Heart left ventricle (tissue), 13 donors: ENCODE measurements at regions not wholly inside any gene's neighbourhood (a gene's known extent, or its start where the extent isn't known, plus 50 kb on each side); places are given as distances from the start of the nearest gene placed in this dataset.

Source experiments
- POLR2A ChIP-seq, 2 donors: fragments of 450-650 bp; IDR thresholded peaks; one replicate each; pipeline ENCODE4 v1.6.1; 2017; ENCODE audit warnings: antibody characterized with exemption in 2 of 2, mild to moderate bottlenecking in 2 of 2, moderate library complexity in 2 of 2
- TF ChIP-seq, protein P1 (sequence below), 12 donors: fragments of 200-600 bp; sonication (generic) in 4 of 12; IDR thresholded peaks; one replicate each; pipeline versions ENCODE4 v1.5.0 to v1.8.0; 2018 to 2022; ENCODE audit warnings: antibody characterized with exemption in 12 of 12, mild to moderate bottlenecking in 5 of 12
- donor health status: ischemic (EF 13 %, LVEDD 7.1; RV severe dilation, severe dysfunction).
- donor health status: DM: no; HTN: yes; CAD: no.
- donor health status: DM: no; HTN: no; CAD: no.
- donor health status: ischemic (EF 25% LVEDD 6.9; RV normal size, moderate dysfunction).
- donor health status: ischemic (EF 25% LVEDD 5.7; RV mildly dilated, moderate dysfunction).
- donor health status: ischemic (EF 35%, LVEDD 5.7; RV mildly dilated, moderate dysfunction).
- donor health status: nonischemic (EF 11% LVEDD 7.7; RV severe dilation, severe dysfunction).
- donor health status: DM: yes; HTN: yes; CAD: no.
- donor health status: PGD.
- donor health status: ischemic (EF 29% LVEDD 5.4; RV normal size, mild dysfunction).
- donor health status: nonischemic (EF 23%, LVEDD 6.1; RV moderate dilation, normal function).

GRCh38 chr4:16438986-16439385 is 212.7 kb upstream of the TAPT1 start:
- TF ChIP-seq, protein P1, sequence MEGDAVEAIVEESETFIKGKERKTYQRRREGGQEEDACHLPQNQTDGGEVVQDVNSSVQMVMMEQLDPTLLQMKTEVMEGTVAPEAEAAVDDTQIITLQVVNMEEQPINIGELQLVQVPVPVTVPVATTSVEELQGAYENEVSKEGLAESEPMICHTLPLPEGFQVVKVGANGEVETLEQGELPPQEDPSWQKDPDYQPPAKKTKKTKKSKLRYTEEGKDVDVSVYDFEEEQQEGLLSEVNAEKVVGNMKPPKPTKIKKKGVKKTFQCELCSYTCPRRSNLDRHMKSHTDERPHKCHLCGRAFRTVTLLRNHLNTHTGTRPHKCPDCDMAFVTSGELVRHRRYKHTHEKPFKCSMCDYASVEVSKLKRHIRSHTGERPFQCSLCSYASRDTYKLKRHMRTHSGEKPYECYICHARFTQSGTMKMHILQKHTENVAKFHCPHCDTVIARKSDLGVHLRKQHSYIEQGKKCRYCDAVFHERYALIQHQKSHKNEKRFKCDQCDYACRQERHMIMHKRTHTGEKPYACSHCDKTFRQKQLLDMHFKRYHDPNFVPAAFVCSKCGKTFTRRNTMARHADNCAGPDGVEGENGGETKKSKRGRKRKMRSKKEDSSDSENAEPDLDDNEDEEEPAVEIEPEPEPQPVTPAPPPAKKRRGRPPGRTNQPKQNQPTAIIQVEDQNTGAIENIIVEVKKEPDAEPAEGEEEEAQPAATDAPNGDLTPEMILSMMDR (IDR thresholded peaks at IDR 0.05): no peak
- TF ChIP-seq POLR2A (IDR thresholded peaks at IDR 0.05): no peak
